Endometrium (tissue), 2 donors: ENCODE measurements at regions not wholly inside any gene's neighbourhood (a gene's known extent, or its start where the extent isn't known, plus 50 kb on each side); places are given as distances from the start of the nearest gene placed in this dataset.
A peak's percentile ranks its signal among the peaks of the same experiment; 100 is the strongest.

Experiments used
- FAIRE-seq: peaks from 2 replicates; lab custom pipeline; 2012; peaks lifted over from hg19 to GRCh38; lab: Jason Lieb, UNC
- donor health status: control.
- donor health status: control.

GRCh38 chr10:4108693-4109092, 323.7 kb upstream of the KLF6 start:
- FAIRE-seq: no peak

GRCh38 chr10:4107285-4107851, 322.4 kb upstream of the KLF6 start:
- no peak for FAIRE-seq

GRCh38 chr10:4103603-4104002, 318.6 kb upstream of the KLF6 start:
- no peak for FAIRE-seq

GRCh38 chr10:4102802-4103344, 317.9 kb upstream of the KLF6 start:
- peak; percentile 61 for FAIRE-seq

- no peak for FAIRE-seq
Observed at GRCh38 chr10:4101918-4102654, 317.1 kb upstream of the KLF6 start.

- FAIRE-seq: peak; percentile 26
Observed at GRCh38 chr10:4100380-4100779, 315.4 kb upstream of the KLF6 start.

- peak; percentile 73 for FAIRE-seq
Observed at GRCh38 chr10:4099202-4099601, 314.2 kb upstream of the KLF6 start.

GRCh38 chr10:4095166-4095917, 310.3 kb upstream of the KLF6 start:
- FAIRE-seq: no peak

GRCh38 chr10:4094751-4095150, 309.7 kb upstream of the KLF6 start:
- no peak for FAIRE-seq

- FAIRE-seq: no peak
Observed at GRCh38 chr10:4093438-4093837, 308.4 kb upstream of the KLF6 start.

GRCh38 chr10:4088354-4089066, 303.5 kb upstream of the KLF6 start:
- FAIRE-seq: no peak

GRCh38 chr10:4086131-4086898, 301.3 kb upstream of the KLF6 start:
- FAIRE-seq: no peak

GRCh38 chr10:4083509-4084003, 298.5 kb upstream of the KLF6 start:
- no peak for FAIRE-seq

GRCh38 chr10:4082861-4083260, 297.9 kb upstream of the KLF6 start:
- FAIRE-seq: no peak

- no peak for FAIRE-seq
Observed at GRCh38 chr10:4081685-4082111, 296.7 kb upstream of the KLF6 start.

- FAIRE-seq: no peak
Observed at GRCh38 chr10:4080225-4080805, 295.3 kb upstream of the KLF6 start.

- FAIRE-seq: no peak
Observed at GRCh38 chr10:4079803-4080202, 294.8 kb upstream of the KLF6 start.

- FAIRE-seq: no peak
Observed at GRCh38 chr10:4077804-4078203, 292.8 kb upstream of the KLF6 start.

GRCh38 chr10:4076983-4077382, 292.0 kb upstream of the KLF6 start:
- FAIRE-seq: no peak

GRCh38 chr10:4075443-4075842, 290.4 kb upstream of the KLF6 start:
- FAIRE-seq: no peak
